HG03460 (cell line): ENCODE measurements at regions not wholly inside any gene's neighbourhood (a gene's known extent, or its start where the extent isn't known, plus 50 kb on each side); places are given as distances from the start of the nearest gene placed in this dataset.

ENCODE experiments used
- ATAC-seq: cut with Tn5 transposase; IDR thresholded peaks from one replicate; pipeline ENCODE4 v1.9.1; 2021; ENCODE audit not compliant: unreplicated experiment

DNA sequence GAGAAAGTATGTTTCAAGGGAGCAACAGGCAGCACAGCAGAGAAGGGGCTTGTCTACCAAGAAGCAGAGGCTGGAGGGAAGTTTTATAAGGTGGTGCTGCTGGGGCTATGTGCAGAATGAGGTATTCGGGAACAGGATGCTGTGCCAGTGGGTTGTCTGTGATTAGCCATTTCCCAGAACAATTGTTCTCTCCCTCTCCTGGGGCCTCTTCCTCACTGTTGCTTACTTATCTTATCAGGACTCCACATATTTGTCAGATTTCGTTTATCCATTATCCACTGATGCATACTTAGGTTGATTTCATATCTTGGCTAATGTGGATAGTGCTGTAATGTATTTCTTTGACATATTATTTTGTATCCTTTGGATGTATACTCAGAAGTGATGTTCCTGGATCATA is 195.1 kb upstream of the RTL1 start:
- ATAC-seq, result no peak

- no peak for ATAC-seq
Observed at GRCh38 chr14:101101456-101102056, 198.0 kb upstream of the RTL1 start.

GRCh38 chr14:101102875-101103274 is 199.4 kb upstream of the RTL1 start:
- ATAC-seq, result no peak

- no peak for ATAC-seq
Observed at GRCh38 chr14:101103321-101103901, 199.9 kb upstream of the RTL1 start.

GRCh38 chr14:101104485-101104884 is 201.0 kb upstream of the RTL1 start:
- ATAC-seq, result no peak

DNA sequence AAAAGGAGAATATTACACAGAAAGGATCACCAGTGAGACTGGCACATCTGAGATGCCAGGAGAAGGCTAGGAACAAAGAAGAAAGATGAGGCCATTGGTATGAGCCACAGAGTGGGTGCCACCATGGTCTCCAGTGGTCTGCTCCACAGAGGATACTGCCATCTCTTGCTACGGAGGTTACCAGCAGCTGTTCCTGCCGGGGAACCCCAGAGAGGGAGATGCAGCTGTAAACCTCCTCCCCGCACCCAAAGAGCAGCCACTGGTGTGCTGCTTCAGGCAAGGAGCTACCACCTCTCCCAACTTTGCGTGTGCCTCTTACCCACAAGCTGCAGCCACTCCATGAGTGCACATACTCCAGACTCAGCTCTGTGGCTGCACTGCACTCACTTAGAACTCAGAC is 201.5 kb upstream of the RTL1 start:
- ATAC-seq, result no peak

- no peak for ATAC-seq
Observed at GRCh38 chr14:101108579-101109346, 205.2 kb upstream of the RTL1 start.

GRCh38 chr14:101109347-101109638 is 205.8 kb upstream of the RTL1 start:
- ATAC-seq, result no peak

- no peak for ATAC-seq
Observed at GRCh38 chr14:101109981-101110728, 206.6 kb upstream of the RTL1 start.

GRCh38 chr14:101110729-101111619 is 207.5 kb upstream of the RTL1 start:
- no peak for ATAC-seq

DNA sequence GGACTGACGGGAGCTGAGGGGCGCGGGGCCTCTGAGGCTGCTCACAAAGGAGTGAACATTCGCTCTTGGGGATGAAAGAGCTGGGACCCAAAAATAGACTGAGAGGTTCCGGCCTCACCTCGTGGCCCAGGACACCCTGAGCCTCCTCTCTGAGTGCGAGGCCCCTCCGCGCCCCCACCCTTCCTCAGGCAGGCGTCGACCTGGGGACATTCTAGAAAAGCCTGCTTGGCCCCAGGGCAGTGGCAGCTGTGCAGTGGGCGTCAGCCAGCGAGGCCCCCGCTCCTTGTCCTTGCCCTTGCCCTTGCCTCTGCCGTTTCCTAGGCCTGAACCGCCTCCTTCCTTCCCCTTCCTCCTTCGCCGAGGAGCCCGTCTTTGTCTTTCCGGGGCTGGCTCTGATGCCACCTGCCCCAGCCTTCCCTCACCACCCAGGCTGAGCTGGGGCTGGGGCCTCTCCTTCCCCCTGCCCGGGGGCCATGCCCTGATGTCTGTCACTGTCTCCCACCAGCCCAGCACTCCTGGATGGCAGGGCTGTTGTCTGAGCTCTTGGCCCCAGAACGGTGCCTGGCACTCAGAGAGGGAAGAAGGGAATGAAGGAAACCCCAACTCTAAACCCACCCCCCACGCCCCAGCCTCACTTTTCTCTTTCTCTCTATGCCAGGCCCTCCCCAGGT is 208.2 kb upstream of the RTL1 start:
- no peak for ATAC-seq

GRCh38 chr14:101112351-101113107 is 209.0 kb upstream of the RTL1 start:
- ATAC-seq, result no peak

GRCh38 chr14:101113108-101113612 is 209.6 kb upstream of the RTL1 start:
- no peak for ATAC-seq

GRCh38 chr14:101113835-101114725 is 210.6 kb upstream of the RTL1 start:
- ATAC-seq, result no peak

- no peak for ATAC-seq
Observed at GRCh38 chr14:101114726-101115515, 211.4 kb upstream of the RTL1 start.

DNA sequence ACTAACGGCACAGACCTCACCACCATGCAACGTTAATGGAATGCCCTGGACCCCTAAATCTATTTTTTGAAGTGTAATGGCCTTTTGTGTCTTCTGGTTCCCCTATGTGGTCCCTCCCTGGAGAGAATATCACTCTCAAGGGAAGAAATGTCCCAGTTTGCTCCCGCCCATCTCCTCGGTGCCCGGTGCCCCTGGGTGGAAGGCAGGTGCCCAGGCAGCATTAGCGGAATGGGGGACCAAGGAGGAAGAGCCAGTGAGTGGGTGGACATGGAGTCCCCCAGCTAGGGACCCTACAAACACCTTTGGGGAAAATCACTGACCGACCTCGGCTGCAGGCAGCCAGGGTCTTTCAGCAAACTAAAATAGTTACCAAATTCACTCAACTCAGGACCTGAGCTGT is 212.1 kb upstream of the RTL1 start:
- ATAC-seq, result no peak

DNA sequence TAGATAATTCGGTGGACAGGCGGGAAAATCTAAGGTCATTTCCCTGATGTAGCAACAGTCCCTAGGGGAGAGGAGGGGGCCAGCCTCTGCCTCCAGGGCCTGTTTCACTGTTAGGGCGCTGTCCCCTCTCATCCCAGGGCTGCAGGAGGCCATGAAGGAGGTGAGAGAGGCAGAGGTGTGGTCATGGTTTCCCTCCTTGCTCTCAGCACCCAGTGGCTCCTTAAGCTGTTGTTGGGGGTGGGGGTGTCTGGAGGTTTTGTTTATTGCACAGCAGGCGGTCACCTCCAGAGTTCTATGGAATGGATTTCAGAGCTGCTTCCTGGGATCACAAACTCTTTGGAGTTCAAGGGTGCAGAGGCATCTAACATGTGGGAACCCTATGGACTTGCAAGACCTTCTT is 212.5 kb upstream of the RTL1 start:
- ATAC-seq, result no peak
